Activated naive CD8-positive, alpha-beta T cell treated with anti-CD3 and anti-CD28 coated beads, Interleukin-2, amount 50 U/mL, for 16 hours (primary cell): ENCODE measurements at regions not wholly inside any gene's neighbourhood (a gene's known extent, or its start where the extent isn't known, plus 50 kb on each side); places are given as distances from the start of the nearest gene placed in this dataset.
"Not testable (repeated sequence)": the region's sequence is repeated elsewhere in the genome, so short reads cannot be mapped to it uniquely, and the experiment has no call there.

ENCODE experiments used
- DNase-seq: peaks from one replicate; pipeline ENCODE4 v3.0.0-alpha.2; 2020; ENCODE audit warnings: low read depth, low spot score

DNA sequence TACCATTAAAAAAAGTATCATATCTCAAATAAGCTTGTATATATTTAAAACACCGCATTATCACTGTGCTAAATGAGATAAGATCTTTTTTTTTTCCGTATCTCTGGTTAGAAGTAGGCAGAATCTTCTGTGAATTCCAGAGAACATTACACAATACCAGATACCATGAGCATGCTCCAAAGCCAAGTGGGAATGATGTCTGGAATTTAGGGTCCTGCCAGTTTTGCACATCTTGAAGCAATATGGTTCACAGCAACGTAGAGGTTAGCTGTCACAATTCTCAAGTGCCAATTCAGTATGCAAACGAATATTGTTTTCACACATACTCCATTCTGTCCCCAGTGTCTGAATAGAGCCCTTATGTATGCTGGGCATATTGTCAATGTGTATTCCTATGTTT lies 127.5 kb upstream of the NEIL3 start:
- DNase-seq = no peak

DNA sequence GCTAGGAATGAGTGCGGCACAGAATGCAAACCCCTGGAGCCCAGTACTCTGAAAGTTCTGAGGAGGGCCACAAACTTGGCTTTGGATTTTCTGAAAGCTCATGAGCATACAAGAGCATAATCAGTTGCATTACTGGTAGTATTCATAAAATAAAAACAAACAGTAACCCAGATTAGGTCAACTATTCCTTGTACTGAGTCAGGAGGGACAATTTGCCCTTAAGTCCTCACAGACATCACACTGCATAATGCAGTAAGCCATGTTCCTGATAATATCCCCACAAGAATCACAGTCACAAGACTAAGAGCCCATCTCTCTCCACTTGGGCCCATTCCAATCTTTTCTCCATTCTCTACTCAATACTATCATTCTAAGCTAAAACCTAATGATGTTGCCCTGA lies 126.9 kb upstream of the NEIL3 start:
- no peak for DNase-seq

DNA sequence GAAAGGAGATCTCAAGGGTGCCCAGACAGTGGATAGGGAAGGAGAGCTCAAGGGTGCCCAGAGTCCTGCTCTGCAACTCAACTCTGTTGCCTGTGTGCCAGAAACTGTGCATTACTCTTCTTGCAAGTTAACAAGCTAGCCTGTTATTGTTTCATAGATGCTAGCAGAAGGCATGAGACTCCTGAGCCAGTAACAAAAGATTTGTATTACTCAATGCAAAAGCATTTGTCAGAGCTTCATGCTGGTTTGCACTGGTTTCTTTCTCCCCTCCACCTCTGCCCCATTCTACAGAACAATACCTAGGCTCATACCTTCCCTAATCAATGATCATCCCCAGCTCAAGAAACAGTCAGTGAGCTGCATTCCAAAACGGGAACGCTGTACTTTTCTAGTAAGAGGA lies 124.5 kb upstream of the NEIL3 start:
- DNase-seq = no peak

DNA sequence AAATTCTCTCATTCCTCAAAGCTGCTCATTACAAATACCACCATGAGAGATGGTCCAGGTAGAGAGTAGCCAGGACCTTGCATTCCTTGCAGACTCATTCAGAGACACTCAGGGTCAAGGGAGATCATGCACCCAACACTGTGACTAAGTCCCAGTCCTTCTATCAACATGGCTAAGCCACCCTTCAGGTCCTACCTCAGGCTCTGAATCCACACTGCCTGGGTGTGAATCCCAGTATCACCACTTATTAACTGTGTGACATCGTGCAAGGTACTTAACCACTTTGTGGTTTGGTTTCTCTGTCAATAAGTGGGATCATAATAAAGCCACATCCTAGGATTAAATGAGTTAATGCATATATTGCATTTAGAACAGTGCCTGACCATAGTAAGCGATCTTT lies 124.1 kb upstream of the NEIL3 start:
- DNase-seq = no peak

DNA sequence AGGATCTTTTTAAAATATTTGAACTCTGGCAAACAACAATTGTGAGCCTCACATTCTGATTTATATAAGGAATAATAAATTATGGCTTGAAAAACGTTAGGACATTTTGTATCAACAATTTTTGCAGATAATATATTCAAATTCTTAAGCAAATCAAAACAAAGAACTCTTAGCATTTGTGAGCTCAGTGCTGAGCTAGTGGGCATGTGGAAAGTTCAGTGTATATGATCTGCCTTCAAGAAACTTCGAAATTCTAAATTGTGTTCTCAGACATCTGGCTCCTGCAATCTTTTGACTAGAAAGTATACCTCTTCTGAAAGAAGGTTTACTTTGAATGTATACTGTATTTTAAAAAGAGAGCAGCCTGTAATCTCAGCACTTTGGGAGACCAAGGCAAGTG lies 122.3 kb upstream of the NEIL3 start:
- DNase-seq = no peak

DNA sequence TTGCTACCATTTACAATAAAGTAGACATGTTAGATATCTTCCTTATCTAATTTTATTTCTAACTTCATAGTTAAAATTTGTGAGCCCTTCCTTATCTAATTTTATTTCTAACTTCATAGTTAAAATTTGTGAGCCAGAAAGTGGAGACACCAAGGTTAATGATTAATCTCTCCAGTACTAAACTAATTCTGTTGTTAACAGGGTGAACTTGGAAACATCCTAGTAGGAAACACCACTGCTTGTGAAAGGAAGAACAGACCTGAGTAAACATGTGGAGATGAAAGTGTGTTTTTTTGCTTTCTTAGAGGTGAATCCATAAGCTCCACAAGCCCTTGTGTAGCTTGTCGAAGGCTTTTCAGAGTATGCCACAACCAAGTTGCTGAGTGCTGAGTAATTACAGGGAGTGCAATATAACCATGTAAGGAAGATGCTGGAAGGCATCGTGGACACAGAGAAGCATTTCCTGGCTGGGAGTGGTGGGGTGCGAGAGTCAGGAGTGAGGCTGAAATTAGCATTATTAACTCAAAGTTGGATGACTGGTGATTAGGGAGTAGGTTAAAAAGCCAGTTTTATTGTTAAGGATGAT lies 118.6 kb upstream of the NEIL3 start:
- DNase-seq = no peak

DNA sequence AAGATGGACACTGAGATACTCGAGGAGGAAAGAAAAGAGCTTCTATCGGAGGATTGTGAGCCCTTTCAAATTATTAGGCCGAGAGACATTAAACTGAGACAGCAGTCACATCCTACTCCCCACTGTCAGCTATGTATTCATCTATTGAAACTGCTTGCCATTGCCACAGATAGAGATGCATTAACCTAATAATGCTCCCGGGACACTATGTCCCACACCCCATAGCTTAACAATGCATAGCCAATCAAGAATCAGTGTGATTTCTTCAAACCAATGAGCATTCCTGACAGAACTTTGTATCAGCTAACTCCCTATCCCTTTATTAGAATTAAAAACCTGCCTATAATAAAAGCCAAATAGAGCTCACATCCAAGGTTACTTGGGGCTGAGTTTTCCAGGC lies 118.1 kb upstream of the NEIL3 start:
- no peak for DNase-seq

DNA sequence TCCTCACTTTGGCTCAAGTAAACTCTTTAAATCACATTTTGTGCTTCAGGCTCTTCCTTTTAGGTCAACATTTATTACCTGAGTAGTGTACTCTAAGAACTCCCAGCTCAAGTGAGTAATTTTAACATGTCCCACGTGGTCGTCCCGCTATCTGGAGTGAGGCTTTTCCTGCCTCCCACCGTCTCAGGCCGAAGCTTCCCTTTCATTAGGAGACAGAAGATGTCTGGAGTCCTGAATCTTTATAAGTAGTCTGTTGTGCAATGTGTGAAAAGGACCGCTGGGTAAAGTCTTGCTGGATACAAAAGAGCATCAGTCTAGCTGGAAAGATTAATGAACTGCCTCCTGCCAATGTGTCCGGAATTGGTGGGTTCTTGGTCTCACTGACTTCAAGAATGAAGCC lies 117.7 kb upstream of the NEIL3 start:
- no peak for DNase-seq

DNA sequence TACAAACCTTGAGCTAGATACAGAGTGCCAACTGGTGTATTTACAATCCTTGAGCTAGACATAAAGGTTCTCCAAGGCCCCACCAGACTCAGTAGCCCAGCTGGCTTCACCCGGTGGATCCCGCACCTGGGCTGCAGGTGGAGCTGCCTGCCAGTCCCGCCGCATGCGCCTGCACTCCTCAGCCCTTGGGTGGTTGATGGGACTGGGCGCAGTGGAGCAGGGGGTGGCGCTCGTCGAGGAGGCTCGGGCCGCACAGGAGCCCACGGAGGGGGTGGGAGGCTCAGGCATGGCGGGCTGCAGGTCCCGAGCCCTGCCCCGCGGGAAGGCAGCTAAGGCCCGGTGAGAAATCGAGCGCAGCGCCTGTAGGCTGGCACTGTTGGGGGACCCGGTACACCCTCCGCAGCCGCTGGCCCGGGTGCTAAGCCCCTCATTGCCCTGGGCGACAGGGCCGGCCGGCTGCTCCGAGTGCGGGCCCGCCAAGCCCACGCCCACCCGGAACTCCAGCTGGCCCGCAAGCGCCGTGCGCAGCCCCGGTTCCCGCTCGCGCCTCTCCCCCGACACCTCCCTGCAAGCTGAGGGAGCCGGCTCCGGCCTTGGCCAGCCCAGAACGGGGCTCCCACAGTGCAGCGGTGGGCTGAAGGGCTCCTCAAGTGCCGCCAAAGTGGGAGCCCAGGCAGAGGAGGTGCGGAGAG lies 116.5 kb upstream of the NEIL3 start:
- DNase-seq = not testable (repeated sequence)

DNA sequence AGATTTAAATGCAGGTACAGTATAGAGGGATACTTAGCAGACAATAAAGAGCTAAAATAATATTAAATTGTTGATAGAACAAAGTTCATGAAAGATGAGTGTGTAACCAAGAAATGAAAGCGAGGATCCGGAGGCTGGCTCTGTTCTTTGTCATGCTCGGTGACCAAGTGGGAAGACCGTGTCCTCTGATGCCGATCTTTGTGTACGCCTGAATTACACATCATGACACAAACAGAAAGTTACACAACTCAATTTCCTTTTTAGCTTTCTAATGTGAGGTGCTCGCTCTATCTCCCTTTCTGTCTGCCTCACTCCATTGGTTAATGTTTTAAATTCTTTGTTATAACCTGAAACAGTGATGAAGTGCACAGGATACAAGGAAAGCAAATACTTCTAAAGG lies 114.8 kb upstream of the NEIL3 start:
- no peak for DNase-seq

DNA sequence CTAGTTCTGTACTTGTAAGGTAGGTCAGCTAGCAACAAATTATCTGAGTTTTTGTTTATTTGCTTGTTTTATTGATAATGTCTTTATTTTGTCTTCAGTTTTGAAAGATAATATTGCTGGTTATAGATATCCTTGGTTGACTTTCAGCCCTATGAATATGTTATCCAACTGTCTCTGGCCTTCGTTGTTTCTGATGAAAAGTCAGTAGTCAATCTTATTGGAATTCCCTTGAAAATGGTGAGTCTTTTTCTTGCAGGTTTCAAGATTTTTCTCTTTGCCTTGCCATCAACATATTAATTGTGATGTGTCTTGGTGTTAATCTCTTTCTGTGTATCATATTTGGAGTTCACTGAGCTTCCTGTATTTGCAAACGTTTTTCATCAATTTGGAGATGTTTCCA lies 113.1 kb upstream of the NEIL3 start:
- no peak for DNase-seq

DNA sequence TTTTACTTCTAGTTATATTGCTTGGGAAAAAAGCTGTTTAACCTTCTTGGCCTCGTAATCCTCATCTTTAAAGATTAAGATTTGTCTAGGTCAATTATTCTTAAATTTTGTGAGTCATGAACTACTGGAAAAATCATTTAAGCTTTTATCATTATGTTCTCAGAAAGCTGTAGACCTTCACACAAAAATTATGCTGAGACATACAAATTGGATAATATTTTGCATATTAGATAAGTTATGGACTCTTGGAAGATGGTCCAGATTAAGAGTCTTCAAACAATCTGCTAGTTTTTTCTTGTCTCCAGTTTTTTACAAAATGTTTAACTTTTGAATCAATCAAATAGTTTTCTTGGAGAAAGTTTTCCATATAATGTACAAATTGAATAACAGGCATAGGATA lies 108.1 kb upstream of the NEIL3 start:
- no peak for DNase-seq

DNA sequence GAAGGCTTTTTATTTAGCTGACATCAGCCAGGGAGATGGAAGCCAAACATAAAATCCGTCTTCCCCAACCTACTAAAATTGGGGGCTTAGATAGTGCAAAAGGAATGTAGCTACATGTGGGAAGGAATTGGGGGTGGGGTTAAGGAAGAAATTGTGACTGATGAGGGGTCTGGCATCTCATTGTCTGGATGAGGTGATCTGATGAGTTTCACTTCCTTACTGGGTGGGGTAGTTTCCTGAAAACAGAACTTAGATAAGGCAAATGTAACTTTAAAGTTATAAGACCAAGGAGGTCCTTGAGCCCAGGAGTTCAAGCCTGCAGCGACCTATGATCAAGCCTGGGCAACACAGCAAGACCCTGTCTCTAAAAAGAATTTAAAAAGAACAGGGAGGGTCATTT lies 105.5 kb upstream of the NEIL3 start:
- no peak for DNase-seq

DNA sequence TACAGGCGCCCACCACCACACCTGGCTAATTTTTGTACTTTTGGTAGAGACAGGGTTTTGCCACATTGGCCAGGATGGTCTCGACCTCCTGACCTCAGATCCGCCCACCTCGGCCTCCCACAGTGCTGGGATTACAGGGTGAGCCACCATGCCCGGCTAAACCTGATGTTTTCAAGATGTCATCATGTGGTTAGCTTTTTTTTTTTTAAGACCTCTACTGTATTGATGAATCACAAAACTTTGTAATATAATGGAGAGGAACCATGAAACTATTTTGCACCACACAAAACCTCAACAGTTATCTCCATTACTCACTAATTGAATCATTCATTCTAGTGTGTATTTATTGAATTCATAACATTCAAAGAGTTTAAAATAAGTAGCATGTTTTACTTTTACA lies 94.7 kb upstream of the NEIL3 start:
- DNase-seq = no peak

DNA sequence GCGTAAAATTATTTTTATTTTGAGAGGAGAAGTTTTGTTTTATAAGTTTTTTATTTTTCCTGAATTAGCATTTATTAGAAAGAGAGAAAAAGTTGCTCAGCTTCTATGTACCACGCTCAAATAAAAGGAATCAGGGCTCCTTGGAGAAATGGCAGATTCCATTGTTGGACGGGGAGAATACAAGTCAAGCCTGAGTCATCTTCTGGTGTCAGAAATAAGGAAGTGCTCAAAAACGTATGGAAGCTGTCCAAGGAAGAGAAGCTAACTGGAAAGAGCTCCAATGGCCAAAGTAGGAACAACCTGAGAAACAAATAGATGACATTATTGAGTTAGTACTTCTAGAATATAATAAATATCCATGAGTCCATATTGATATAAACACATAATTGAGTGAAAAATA lies 89.3 kb upstream of the NEIL3 start:
- no peak for DNase-seq

DNA sequence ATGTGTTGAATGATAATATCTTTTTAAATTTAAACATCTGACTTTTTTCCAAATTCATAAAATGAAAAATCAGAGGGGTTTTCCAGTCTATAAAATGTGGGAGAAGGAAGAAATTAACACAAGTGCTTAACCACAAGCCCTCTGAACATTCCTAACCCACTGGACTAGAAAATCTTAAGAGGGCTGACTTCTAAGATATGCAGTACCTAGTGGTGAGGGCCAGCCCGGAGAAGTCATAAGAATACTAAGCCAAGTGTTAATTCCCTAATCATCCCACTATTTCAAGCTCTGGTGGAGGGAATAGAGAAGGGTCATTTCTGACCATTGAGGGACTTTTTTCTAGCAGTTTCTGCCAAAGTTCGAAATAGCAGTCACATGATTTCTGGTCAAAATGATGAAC lies 86.9 kb upstream of the NEIL3 start:
- DNase-seq = no peak

DNA sequence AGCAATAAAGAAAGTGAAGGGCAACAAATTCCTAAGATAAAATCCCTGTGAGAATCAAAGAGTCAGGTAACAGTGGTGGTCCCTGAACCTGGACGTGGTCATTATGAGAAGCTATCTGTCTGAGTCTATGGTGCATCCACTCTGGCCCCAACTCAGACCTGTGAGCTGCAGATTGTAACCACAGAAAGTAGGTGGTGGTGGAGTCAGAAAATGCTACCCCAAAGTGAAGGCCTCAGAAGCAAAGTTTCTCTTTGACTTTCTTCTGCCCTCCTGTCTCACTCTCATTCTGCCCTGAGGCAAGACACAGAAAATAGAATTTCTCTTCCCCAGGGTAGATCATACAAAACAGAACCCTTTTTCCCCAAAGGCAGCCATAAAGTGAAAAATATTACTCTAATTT lies 84.1 kb upstream of the NEIL3 start:
- DNase-seq = no peak

DNA sequence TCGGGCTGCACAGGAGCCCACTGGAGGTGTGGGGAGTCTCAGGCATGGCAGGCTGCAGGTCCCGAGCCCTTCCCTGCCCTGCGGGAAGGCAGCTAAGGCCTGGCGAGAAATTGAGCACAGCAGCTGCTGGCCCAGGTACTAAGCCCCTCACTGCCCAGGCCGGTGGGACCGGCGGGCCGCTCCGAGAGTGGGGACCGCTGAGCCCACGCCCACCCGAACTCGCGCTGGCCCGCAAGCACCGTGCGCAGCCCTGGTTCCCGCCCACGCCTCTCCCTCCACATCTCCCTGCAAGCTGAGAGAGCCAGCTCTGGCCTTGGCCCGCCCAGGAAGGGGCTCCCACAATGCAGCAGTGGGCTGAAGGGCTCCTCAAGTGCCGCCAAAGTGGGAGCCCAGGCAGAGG lies 82.0 kb upstream of the NEIL3 start:
- DNase-seq = no peak

DNA sequence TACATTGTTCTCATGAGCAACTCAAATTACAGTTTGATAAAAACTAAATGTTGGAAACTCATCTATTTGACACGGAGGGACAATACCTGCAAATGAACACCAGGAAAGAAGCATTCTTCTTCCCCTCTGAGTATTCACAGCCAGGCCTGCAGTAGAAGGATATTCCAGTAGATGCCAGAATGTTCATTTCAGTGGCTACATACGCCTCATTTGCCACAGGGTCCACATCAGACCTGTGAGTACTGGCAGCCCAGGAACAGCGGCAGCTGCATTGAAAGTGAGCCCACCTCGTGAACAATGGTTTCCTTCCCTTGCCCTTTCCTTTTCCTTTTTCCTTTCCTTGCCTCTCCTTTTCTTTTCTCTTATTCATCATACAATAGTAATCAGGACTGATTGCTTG lies 81.1 kb upstream of the NEIL3 start:
- DNase-seq = no peak

DNA sequence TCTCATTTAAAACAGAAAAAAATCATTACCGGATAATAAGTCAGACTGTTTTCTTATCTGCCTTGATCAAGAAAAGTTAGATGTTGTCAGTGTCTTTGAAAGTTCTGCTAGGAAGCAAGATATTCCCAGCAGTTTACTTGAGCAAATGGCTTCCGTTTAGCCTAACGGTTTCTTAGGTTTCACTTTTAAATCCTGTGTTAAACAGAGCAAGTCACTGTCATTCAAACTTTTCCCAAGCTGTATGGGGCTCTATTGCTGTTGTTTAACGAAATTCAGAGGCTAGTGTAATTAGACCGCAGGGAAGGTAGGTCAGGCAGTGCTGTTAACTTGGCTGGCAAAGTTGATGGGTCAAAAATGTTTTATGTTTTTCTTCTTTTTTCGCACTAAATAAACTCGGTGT lies 80.3 kb upstream of the NEIL3 start:
- no peak for DNase-seq

DNA sequence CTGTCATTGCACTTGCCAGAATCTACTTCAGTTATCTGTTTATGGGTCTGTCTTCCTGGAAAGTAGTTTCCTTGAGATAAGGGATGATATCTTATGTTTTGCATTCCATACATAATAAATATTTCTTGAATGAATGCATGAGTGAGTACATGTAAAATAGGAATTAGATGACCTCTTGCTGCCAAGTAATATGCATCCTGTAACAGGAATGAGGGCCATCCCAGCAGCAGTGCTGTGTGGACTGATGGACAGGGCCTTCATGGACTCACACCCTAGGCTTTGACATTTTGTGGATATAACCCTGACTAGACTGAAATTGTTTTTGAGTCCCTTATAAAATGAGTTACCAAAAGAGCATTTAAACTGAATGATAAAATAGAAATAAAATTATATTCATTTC lies 77.2 kb upstream of the NEIL3 start:
- DNase-seq = no peak

DNA sequence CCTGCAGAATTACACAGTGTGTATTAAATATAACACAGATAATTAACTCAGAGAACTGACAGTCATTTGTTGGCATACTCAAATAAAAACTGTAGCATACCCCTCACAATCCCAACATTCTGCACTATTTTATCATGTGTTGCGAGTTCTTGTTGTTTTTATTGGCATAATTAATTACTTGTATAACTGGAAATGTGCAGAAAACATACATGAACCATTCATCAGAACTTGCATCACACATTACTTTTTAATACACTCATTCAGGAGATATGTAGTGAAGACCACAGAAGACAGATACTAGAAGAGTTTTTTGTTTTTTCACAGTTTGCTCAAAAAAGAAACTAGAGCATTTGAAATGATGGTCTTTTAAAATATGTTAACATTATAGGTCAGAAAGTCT lies 74.6 kb upstream of the NEIL3 start:
- no peak for DNase-seq

DNA sequence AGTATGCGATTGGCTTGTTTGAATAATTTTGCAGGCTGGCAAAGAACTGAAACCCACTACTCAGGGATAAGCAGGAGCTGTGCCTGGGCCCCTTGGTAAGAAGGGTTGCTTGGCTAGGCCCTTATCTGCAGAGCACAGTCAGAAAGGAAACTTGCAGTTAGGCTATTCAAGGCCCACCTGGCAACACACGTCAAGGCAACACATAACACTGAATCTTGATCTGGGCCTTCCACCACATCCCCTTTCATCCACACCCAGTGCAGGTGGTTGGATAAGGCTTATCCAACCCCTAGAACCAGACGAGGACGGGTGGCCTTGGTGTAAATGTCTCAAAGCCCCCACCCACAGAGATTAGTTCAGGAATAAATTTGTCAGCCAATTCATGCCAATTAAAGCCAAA lies 72.8 kb upstream of the NEIL3 start:
- no peak for DNase-seq

DNA sequence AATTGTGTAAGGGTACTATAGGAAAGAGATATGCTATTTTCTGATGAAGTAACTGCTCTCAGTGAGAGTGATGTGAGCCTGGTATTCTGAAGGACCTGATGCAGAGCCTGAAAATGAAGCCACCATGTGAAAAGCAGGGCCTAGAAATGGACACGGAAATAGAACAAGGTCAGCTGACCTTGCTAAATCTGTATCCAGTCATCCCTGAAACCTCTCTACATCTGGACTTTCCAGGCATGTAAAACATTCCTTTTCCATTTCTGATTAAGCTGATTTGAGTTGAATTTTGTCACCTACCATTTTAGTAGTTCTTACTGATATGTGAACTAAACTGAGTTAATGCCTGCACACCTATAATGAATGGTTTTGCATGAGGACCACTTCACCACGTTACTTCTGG lies 72.4 kb upstream of the NEIL3 start:
- no peak for DNase-seq
